SKM-1 (cell line): ENCODE measurements at regions not wholly inside any gene's neighbourhood (a gene's known extent, or its start where the extent isn't known, plus 50 kb on each side); places are given as distances from the start of the nearest gene placed in this dataset.
A peak's percentile ranks its signal among the peaks of the same experiment; 100 is the strongest.

Experiments used
- DNase-seq: peaks from one replicate; lab custom pipeline; 2025; ENCODE audit not compliant: unreplicated experiment; lab: John Stamatoyannopoulos, UW

DNA sequence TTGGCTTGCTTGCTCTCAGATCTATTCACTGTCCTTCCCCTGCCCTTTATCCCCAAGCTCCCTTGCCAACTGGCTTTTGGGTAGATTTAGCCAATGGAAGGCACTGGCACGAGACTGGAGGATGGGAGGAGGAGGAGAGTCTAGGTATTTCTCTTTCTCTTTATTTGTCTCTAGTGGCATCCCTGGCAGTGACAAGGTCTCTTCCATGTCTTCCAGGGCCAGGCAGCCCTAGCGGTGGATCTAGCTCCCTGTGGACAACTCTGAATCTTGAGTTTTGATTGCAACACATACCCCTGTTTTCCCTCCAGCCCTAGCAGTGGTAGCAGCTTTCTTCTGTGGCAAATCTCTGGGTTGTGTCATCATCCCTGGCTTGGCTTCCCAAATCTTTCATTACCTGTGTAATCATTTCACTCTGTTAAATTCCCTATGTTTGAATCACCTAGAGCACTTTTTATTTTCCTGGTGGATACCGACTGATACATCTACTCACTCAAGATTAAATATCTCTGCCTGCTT, 171.1 kb upstream of the IRX6 start:
- no peak for DNase-seq

DNA sequence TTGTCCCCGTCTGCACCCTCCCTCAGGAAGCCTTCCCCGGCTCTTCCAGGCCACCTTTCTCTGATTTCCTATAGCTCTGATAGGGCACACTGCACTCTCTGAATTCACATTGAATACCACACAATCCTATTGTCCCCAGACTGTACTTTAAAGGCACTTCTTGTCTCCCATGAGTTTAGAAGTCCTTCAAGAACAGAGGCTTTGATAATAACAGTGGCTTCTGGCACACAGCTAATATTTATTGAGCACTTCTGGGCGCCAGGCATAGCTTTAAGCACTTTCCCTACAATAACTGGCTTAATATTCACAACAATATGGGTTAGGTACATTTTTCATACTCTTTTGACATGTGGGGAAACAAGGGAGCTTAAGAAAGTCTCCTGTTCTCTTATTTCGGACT, 169.7 kb upstream of the IRX6 start:
- DNase-seq = no peak

- DNase-seq = peak; percentile 51
These were observed 169.0 kb upstream of the IRX6 start for GRCh38 chr16:55154956-55155355.

DNA sequence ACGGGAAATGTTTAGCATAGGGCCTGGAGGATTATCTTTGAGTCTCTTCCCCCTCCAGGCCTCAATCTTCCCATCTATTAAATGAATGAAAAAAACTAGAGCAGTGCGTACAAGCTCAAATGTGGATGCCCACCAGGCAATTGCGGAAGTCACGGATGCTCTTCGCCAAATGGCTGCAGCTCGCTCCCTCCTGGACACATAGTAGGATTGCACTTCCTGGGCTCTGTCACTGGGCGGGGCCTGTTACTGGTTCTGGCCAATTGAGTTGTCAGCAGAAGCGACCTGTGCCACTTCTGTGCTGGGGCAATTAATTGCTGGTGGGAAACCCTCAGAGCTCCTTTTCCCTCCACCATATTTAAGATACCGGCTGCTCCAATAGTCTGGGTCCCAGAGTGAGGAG, 168.2 kb upstream of the IRX6 start:
- no peak for DNase-seq

DNA sequence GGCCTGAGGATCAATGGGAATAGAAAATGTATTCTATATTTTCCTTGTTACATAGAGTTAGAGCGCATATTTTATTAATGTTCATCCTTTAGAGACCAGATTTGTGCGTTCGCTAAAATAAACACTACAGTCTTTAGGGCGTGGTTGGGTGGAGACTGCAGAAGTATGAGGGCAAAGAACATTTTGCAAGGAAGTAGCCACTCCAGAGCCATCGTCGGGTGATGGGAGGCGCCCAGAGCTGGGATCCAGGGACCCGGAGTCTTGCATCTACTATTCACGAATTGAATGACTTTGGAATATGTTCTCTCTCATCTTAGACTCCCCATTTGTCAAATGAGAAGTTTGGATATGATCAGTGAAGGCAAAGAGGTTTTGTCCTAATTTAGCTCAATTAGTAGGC, 154.2 kb upstream of the IRX6 start:
- DNase-seq = no peak

- no peak for DNase-seq
These were observed 152.8 kb upstream of the IRX6 start for GRCh38 chr16:55171241-55171640.

DNA sequence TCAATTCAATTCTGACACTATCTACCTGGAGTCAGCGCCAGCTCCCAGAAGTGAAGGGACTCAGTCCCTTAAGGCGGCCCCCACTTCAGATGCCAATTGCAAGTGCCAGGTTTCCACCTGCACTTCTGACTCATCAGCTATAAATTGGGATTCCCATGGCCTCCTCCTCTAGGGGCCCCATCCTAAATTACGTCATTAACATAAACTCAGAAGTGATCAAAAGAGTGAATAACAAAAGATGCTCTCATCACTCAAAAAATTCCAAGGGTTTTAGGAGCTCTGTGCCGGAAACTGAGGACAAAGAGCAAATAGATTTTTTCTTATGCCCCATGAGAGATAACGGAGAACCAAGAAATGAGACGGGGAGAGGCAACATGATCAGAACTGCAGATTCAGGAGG, 148.6 kb upstream of the IRX6 start:
- DNase-seq = no peak

GRCh38 chr16:55176901-55177300, 147.1 kb upstream of the IRX6 start:
- DNase-seq = no peak

DNA sequence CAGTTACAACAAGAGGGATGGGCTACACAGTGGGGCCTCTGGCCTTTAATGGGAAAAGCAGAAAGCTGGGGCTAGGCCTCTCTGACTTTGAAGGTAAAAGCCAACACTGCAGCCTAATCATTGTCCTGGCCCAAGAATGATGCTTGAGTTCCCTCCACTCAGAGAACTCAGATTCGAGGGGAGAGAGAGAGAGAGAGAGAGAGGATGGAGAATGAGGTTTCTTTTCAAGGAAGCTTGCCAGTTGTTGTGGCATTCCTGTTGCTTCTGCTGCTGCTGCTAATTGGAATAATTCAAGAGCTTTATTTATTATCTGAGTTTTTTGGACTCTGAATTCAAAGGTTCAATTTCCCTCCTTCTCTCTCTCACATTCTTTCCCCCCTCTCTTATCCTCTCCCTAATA, 144.6 kb upstream of the IRX6 start:
- DNase-seq = no peak

DNA sequence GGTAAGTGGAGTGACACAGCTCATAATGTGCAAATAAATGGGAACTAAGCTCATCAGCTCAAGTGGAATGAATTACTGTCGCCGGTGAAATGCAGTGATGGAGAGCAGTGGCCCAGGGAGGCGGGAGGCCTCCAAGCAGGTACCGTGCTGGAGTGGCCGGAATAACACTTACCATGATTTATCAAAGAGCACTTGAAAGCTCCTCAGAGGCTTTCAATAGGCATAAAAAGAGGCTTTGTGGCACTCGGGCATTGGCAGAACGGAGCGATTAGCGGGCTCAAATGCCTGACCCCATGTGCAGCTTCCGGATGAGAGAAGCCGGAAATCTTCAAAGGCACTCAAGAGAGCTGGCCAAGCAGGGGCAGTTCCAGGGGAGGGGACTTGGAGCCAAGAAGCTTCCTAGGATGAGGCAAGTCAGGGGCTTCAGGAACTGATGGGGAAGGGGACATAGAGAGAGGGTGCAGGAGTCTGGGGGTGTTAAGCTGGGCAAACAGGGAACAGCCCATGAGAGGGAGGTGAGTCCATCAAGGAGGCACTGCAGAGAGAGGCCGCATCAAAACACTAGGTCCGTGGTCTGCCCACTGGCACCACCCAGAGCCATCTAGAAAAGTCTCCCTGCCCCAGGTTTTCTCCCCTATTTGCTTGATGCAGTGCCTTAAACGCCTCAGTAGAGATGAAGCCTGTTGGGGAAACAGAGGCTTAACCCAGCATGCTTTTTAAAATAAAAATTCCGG, 144.0 kb upstream of the IRX6 start:
- no peak for DNase-seq

DNA sequence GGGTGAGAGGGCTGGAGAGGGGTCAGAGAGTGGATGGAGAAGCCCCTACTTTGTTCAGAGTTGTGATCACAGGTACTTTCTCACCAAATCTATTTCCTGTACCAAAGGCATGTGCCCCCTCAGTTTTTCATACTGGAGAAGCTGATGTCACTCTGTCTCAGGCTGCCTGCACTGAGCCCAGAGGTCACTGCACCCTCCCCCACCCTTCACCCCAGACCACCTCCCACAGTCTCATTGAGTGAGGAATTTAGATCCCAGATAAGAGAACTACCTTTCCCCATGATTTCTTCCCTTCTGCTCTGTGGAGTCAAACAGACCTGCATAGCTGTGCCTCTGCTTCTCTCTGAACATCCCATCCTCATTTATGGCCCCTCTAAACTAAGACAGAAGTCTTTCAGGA, 140.0 kb upstream of the IRX6 start:
- no peak for DNase-seq

DNA sequence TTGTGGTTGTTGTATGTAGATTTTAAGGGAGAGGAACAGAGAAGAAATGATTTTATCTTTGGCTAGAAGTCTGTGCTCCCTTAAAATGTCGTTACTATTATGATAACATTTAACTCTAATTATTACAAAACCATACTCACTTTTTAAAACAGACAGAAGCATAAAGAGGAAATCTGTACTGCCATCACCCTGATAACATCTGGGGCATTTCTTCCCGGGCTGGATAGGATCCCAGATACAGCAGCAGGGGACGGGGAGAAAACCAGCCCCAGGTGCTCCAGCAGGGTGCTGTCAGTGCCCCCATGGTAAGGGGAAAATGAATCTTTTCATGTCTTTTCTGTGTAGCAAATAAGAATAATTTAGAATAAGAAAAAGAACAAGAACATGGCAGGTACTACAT, 139.4 kb upstream of the IRX6 start:
- no peak for DNase-seq

- DNase-seq = no peak
These were observed 134.8 kb upstream of the IRX6 start for GRCh38 chr16:55189224-55189623.

GRCh38 chr16:55189682-55190636, 134.0 kb upstream of the IRX6 start:
- no peak for DNase-seq

GRCh38 chr16:55192734-55193133, 131.3 kb upstream of the IRX6 start:
- no peak for DNase-seq

DNA sequence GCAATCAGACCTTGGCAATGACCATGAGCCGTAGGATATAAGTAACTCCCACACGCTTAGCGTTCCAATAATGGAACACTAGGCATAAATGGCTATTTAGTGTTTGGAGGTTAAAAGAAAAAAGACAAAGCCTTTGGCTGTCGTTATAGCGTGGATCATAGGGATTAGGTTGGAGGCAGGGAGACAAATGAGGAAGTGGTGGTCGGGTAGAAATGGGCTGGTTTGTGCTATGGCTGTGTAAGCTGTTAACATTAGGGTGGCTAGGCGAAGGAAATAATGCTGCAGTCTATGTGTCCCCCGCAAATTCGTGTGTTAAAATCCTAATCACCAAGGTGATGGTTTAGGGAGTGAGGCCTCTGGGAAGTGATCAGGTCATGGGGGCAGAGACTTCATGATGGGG, 120.4 kb upstream of the IRX6 start:
- DNase-seq = no peak

- peak; percentile 21 for DNase-seq
These were observed 119.9 kb upstream of the IRX6 start for GRCh38 chr16:55204069-55204468.

GRCh38 chr16:55204923-55205322, 119.1 kb upstream of the IRX6 start:
- no peak for DNase-seq

- no peak for DNase-seq
These were observed 116.1 kb upstream of the IRX6 start for GRCh38 chr16:55207693-55208428.

DNA sequence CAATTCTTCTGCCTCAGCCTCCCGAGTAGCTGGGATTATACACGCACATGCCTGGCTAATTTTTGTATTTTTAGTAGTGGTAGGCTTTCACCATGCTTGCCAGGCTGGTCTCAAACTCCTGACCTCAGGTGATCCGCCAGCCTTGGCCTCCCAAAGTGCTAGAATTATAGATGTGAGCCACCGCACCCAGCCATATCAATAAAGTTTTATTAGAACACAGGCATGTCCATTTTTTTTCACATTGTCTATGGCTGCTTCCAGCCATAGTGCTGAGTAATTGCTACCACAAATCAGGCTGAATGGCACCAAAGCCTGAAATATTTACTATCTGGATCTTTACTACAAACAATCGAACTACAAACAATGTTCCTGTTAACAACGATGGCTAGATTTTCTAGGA, 114.4 kb upstream of the IRX6 start:
- DNase-seq = no peak

DNA sequence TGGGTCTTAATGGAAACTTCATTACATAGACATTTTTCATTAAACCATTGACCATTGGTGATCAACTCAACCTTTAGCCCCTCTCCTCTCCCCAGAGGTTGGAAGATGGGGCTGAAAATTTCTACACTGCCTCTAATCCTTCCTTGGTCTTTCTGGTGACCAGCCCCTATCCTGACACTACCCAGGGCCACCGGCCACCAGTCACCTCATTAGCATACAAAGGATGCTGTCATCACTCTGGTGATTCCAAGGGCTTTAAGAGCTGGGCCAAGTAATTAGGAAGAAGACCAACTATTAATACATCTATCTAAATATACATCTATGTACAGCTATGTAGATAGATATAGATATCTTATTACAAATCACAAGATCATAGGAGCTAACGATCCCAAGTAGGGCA, 111.2 kb upstream of the IRX6 start:
- DNase-seq = no peak
